Stimulated activated CD8-positive, alpha-beta memory T cell treated with anti-CD3 and anti-CD28 coated beads, Interleukin-7, amount 100 ng/mL, for 1 hour (primary cell): ENCODE measurements at regions not wholly inside any gene's neighbourhood (a gene's known extent, or its start where the extent isn't known, plus 50 kb on each side); places are given as distances from the start of the nearest gene placed in this dataset.
A peak's percentile ranks its signal among the peaks of the same experiment; 100 is the strongest.

Source experiments
- DNase-seq, 2 donors: peaks; one replicate each; pipeline ENCODE4 v3.0.0-alpha.2; 2020; ENCODE audit warnings: low read depth in 2 of 2

DNA sequence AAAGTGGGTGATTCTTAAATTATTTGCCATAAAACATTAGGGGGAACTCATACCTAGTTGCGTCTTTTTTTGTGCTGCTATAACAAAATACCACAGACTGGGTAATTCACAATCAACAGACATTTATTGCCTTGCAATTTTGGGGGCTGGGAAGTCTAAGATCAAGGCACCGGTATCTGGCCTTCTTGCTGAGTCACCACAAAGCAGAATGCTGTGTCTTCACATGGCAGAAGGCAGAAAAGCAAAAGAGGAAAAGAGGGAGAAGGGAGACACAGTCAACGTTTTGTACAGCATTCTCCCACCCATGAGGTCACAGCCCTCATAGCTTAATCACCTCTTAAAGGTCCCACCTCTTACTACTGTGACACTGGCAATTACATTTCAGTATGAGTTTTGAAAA lies 291.0 kb downstream of the CHRM3 start:
- DNase-seq = no peak

DNA sequence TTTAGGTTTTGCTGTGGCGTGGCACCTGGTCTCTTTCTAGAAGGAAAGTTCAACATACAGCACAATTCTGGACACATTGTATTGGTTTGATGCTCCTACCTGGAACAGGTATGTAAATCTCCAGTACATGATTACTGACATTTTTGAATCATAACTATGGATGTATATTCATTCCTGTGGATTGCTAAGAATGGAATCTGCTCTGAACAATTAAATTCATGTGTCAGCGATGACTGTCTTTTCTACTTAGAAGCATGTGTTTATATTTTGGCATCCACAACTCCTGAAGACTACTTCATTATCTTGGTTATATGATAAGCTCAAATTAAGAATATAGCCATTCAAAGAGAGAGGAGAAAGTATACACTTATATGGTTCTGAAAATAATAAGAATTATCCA lies 291.8 kb downstream of the CHRM3 start:
- DNase-seq = no peak

DNA sequence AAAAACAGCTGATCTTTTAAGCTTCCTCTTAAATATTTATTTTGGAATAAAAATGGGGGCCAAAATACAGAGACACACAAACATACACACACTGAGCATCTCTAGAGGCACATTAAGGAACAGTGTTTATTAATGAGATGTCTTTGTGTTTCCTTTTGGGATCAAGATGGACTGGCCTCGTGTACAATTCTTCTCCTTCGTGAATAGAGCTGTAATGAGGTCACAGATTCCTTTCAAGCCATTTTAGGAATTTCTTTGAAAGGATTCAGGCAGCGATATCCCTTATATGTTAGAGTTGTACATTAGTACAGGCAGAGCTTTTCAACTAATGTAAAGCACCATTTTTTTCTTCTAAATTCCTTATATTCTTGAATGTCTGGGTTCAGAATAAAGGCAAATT lies 295.7 kb downstream of the CHRM3 start:
- DNase-seq = no peak

DNA sequence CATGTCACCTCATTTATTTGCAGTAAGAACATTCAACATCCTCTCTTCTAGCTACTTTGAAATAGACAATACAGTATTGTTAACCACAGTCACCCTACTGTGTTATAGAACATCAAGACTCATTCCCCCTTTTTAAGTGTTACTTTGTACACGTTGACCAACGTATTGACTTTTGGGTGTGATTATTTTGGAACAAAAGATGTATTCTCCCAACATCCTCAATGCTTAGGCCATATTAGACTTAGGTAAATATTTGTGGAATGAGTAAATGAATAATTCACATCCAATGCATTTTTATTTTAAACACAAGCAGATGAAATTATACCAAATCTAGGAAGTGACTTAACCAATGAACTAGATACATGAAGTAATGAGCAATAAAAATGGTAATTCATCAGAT lies 296.6 kb downstream of the CHRM3 start:
- no peak for DNase-seq

DNA sequence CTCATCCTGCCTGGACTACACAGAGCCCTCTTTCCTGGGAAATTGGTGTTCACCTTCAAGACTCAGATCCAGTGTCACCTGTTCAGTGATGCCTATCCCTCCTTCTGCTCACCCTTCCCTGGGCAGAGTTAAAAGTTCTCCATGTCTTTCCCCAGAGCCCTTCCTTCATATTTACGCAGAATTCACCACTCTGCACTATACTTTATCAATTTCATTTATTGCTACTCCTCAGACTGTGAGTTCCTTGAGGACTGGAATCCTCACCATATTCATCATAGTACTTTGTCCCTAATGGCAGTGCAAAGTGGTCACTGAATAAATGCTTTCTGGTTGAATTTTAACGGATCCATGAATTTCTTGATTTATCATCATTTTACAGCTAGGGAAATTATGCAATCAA lies 300.0 kb downstream of the CHRM3 start:
- no peak for DNase-seq

DNA sequence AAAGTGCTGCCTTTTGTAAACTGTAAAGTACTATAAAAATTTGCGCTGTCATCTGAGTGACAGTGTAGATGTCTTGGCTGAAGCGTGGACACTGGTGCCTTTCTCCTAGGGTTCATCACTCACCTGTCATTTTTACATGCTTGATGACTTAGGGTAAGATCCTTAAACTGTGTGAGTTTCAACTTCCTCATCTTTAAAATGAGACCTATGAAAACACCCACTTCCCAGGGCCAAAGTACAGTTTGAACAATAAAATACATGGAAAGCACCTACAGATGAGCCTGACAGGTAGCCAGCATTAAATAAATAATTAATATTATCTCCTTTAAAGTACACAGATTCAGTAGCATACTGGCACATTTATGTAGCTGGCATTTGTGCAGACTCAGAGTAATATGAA lies 309.9 kb downstream of the CHRM3 start:
- no peak for DNase-seq

DNA sequence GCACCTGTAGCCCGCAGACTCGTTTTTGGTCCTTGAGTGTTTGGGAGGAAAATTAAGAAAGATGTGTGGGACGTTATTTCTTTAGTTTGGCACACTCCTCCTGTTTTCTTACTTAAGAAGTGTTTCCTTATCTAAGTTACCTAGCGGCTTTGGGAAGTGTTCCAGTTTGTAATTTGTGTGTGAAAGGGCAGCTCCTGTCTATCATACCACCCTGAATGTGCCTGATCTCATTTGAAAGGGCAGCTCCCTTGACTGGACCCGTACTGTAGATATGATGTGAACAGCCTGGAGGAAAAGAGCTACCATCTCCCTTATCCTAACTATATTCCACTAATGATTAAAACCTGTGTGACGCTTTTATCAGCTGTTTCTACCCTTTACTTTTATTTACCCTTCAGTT lies 314.3 kb downstream of the CHRM3 start:
- no peak for DNase-seq

DNA sequence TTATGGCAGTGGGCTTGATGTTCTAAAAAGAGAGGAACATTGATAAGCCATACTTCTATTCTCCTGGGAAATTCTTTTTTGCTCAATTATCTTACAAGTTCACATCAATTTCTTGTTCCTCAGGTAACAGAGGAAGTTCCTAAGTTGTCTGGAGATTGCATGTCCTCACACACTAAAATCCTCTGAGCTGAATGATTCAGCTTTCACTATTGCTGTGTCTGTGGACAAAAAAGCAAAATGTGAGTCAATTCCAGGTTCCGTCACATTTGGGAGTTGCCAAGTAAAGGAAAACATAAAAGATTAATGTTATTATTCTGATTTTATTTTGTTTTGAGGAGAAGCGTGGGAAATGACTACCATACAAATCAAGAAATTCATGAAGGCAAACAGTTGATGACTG lies 316.7 kb downstream of the CHRM3 start:
- DNase-seq = no peak

DNA sequence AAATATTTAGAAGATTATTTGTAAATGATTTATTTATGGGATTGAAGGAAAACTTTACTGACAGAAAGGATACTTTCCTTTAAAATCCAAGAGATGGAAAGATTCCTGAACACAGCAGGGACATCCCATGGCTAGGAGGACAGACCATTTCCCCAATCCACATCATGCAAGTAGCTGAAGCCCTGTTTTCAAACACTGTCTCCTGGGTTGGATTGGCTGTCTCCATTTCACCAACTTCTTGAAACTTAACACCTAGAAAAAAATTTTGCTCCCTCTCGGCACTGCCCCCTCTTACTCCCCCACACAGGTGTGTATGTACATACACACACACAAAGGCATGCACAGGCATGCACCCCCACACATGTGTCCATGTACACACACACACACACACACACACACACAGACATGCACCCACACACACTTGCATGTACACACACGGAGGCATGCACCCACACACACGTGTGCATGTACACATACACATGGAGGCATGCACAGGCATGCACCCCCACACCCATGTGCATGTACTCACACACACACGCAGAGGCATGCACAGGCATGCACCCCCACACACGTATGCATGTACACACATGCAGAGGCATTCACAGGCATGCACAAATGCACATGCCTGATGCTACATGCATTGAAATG lies 320.0 kb downstream of the CHRM3 start:
- DNase-seq = no peak

DNA sequence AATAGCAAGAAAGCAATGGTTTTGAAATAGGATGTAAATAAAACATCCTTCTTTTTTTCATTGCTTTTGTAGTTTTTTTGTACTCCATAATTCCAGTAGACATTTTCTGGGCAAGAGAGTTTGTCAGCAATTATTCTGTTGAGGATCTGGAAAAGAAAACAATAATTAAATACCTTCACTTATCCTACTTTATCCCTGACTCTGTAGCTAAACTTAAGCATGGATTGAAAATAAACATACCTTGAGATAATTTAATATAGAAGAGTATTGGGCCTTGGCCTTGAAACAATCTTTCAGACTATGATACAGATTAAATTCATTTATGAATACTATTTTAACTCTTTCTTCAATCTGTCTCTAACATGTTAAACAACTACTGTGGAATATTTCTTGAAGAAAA lies 321.2 kb downstream of the CHRM3 start:
- DNase-seq = no peak

DNA sequence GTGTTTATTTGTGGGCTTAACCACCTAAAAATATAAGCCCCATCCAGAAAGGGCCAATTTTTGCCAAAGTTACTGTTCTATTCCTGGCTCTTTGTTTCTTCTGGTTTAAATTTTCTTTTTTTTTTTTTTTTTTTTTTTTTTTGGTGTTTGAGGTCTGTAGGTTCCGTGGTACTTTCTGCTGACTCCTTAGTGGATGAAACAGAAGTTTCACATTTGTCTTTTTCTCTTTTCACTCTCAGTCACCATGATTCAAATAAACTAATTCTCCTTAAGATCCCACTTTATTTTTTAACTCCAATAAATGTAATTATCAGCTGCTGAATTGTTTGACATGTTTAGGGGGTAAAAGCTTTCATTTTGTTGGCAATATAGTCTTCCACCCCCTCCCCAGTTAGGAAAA lies 322.3 kb downstream of the CHRM3 start:
- no peak for DNase-seq

DNA sequence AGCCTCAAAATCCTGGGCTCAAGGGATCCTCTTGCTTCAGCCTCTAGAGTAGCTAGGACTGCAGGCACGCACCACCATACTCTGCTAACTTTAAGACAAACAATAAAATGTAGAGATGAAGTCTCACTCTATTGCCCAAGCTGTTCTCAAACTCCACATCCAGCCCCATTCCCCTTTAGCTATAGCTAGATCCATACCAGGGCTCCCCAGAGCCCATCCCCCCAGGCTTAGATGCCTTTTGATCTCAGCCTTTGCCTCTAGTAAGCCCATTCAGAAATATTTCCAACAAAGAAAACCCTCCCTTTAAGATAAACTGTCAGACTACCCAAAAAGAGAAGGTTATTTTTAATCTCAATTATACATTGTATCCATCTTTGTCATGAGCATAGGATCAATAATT lies 325.4 kb downstream of the CHRM3 start:
- no peak for DNase-seq

DNA sequence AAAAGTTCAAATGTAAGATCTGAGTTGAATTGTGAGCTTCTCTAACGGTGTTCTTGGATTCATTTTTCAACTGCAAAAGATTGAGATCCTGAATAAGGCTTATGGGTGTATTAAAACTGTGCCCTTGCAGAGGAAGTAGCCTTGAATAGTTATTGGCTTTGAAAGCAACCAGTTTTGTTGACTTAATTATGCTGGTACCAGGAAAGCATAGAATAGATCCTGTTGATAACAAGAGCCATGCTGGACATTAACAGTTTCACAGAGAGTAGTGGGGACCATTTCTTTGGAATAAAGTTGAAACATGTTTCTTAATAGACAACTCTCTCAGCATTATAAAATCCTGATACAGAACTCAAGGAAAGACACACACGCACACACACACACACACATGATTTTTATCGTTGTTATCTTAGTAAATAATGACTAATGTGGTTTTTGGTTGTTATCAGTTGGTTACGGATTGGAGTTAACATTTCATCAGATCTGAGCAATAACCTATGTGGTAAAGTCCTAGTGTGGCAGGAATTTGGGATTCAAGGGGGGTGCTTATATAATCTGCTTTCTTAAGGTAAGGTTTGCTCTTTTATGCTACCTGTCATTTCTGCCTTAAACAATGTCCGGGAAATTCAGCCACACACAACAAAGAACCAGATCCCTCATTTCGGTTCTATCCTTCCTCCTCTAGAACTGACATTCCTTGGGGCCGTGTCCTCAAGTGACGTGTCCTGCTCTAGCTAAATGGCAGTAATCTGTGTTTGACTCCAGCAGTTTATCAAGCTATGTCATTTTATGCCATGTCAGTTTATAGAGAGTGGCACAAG lies 330.9 kb downstream of the CHRM3 start:
- no peak for DNase-seq

DNA sequence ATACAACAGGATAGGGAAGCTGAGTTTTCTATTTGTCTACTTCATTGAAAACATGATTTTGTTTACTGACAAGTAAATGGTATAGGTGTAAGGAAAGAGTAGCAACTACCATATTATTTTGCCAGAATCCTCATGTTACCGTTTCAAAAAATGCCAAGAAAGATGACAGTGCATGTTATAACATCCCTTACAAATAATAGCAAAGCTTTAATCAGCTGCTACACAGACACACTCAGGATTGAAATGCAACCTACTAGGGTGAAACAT lies 331.5 kb downstream of the CHRM3 start:
- DNase-seq = no peak

DNA sequence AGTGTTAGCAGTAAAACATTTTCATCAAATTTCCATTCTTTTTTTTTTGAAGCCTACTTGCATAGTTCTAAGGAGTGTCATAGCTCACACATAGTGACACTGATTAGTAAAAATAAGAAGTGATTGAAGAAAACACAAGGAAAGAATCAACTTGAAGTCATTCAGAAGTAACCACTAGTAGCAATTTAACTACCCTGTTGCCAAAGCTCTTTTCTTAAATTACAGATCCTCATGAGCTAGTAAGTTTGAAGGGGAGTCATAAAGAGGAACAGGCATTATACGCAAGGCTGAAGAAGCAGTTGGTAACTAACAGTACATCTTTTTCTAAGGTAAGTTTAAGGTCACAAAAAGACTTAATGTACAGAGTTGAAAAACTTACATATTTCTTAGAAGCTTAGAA lies 332.2 kb downstream of the CHRM3 start:
- DNase-seq = no peak

DNA sequence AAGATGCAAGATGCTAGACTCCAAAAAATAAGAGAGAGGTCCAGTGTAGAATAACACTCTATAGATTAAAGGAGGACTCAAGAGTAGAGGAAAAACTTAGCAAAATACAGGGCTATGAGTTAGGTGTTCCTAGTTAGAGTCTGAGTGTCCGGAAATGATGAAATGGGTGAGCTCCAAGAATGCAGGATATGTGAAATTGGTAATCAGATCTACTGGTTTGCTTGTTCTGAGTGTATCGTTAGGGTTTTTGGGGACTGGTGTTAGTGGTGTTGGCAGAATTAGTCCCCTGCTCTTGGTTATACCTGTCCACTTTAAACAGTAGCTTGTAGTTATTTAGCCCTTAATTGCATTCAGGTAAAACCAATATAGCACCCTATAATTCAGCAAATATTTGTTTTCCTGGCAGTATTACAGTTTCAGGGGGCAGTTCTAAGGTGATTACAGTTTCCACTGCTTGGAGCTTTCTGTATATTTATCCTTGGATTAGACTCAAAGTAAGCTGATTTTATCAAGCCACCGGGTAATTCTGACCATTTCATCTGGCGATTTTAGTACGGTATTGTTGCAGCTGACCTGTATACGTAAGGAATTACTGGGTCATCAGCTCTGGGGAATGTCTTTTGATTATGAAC lies 332.7 kb downstream of the CHRM3 start:
- DNase-seq = no peak

DNA sequence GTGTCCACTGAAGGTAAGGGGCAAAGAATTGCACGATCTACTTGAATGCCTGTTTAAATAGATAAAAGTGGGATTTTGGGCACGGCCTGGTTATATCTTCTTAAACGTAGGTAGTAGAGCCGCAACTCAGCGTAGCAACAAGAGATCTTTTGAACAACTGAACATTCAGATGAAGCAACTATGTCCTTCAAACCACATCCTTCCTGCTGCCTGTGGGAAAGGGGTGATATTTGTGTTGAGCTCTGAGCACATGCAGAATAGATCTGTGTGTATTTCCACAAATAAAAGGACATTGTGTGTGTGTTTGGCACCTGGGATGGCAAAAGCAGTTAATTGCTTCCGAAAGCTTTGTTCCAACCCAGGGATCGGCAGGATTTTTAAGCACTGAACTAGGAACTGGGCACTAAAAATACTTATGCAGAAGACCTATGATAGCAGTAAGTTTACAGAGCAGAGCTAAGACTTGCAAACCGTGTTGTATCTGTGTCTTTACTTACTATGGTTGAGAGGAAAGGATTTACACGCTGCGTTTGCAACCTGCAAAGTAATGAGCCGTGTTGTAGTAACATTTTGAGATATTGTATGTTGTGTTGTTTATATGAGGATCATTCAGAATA lies 333.4 kb downstream of the CHRM3 start:
- peak; percentile 1 to 18 for DNase-seq

DNA sequence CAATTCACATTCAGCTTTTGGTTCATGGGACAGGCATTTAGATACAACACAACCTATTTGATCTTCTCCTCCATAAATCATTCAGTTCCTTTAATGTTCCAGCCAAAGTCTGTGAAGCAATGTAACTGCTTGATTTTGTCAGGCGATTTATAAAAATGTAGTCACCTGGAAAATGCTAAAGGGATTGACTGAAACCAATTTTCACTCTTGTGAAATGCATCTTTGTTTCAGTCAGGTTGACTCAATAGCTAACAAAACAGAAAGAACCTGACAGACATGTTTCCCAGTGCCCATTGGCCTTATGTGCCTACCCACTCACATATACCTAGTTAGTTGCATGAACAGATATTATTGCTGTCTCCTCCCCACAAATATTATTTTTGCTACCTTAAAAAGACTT lies 335.7 kb downstream of the CHRM3 start:
- no peak for DNase-seq

DNA sequence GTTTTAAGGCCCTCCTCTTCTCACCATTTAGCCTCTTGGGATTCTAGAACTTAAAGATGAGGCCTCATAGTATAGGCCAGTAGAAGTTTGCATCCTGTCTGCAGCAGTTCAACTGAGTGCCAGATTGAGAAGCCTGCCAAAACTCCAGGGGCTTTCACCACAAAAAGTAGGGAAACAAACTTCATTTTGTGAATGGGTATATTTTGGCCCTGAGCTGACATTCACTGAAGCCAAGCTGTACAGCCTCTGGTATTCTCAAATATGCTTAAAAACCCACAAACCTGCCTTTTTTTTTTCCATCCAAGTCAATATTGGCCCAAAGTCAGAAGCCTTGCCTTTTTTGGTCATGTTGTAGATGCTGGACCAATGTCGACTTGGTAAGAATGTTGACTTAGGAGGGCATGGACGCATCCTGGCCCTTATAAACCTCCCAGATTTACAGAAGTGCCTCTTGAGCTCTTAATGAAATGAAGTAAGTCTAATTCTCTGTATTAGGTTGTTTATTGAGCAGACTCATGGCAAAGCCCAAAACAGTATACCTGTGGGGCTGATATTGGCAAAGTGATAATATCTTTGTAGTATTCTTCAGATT lies 337.5 kb downstream of the CHRM3 start:
- no peak for DNase-seq

DNA sequence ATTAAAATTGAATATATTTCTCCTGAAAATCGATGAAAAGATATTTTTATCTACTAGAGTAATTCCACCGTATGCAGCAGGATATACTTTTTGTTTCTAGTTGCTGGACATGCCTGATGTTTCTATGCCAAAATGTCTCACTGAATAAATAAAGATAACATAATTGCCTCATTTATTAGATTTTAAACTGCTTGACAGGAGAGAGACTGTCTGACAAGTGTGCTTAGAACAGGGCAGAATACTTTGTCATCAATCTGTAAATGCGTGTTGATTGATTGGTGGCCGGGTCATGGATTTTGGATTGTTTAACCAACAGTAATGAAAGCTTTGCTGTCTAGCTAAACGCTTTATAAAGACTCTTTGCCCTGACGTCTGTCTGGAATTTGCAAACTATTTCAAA lies 339.0 kb downstream of the CHRM3 start:
- DNase-seq = no peak

DNA sequence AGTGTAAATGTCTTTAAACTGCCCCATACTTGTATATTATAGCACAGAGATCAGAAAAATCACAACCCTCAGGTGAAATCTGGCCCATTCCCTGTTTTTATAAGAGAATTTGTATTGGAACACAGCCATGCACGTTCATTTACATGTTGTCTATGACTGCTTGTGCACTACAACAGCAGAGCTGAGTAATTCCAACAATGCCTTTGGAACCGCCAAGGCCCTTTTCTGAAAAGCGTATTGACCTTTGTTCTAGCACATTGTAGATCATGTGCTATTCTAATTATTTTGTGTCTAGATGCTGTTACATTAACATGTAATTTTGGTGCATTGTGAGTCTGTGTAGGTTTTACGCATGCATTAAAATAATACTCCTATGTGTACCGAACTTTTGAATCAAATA lies 339.6 kb downstream of the CHRM3 start:
- DNase-seq = no peak

DNA sequence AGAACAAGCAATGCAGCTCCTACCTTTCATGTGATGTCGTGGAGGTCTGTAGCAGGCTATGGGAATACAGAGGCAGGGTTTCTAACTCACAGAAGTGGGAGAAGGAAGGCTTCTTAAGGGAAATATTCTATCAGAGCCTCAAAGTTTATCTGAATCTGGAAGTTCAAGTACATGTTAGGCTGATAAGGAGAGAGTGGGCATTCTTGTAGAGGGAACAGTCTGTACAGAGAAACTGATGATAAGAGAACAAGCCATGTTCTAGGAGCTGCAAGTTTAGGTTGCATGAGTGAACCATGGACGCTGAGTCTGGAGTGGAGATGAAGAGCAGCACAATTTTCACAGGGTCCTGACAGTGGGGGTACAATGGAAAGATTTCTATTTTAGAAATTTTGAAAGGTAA lies 344.0 kb downstream of the CHRM3 start:
- DNase-seq = no peak
